ENCODE measurements at regions not wholly inside any gene's neighbourhood (a gene's known extent, or its start where the extent isn't known, plus 50 kb on each side); places are given as distances from the start of the nearest gene placed in this dataset.

- no peak for DNase-seq
Measured at GRCh38 chr4:104682311-104682710, 187.6 kb upstream of the CXXC4 start.

DNA sequence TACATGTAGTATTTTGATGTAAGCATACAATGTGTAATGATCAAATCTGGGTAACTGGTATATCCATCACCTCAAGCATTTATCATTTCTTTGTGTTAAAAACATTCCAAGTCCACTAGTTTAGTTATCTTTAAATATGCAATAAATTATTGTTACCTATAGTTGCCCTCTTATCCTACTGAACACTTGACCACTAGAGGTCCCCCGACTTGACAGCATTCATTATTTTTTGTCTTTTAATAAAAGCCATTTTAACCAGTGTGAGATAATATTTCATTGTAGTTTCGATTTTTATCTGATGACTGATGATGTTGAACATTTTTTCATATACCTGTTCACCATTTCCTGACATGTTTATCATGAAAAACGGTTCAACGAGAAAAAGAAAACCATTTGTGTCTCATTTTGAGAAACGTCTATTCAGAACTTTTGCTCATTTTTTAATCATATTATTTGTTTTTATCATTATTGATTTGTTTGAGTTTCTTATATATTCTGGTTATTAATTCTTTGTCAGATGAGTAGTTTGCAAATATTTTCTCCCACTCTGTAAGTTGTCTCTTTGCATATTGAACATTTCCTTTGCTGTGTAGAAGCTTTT, 199.0 kb upstream of the CXXC4 start:
- peak; percentile 15 for DNase-seq

GRCh38 chr4:104716584-104716983, 221.9 kb upstream of the CXXC4 start:
- DNase-seq = no peak

- no peak for DNase-seq
Measured at GRCh38 chr4:104719539-104720230, 225.0 kb upstream of the CXXC4 start.

DNA sequence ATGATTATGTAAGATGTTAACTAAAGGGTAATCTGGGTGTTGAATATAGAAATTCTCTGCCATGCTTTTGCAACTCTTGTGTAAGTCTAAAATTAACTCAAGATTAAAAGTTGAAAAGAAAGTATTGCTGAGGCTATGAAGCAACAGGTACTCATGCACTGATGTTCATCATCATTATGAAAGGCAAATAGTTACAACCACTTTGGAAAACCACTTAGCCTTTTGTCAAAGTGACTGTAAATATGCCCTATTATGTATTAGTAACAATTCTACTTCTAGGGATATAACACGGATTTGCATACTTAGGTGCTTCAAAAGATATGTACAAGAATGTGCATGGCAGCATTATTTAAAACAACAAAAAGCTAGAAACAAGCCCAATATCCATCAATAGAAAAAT, 227.8 kb upstream of the CXXC4 start:
- no peak for DNase-seq

GRCh38 chr4:104726002-104726401, 231.3 kb upstream of the CXXC4 start:
- no peak for DNase-seq

DNA sequence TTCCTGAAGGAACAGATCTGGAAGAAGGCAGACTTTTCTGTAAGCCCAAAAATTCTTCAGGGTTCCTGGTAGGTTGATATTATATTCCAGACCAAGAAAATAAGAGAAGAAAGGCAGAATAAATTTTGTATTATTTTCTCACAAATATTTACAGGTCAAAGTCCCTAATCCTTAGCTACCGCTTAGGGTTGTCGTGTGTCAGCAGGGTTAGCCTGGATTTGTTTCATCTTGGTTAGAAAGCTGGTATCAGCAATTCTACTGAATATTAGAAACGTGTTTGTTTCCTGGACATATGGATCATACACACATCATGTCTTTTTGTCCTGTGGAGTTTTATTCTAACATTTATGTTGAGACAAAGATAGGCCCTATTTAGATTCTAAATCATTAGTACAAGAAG, 232.9 kb upstream of the CXXC4 start:
- DNase-seq = no peak

DNA sequence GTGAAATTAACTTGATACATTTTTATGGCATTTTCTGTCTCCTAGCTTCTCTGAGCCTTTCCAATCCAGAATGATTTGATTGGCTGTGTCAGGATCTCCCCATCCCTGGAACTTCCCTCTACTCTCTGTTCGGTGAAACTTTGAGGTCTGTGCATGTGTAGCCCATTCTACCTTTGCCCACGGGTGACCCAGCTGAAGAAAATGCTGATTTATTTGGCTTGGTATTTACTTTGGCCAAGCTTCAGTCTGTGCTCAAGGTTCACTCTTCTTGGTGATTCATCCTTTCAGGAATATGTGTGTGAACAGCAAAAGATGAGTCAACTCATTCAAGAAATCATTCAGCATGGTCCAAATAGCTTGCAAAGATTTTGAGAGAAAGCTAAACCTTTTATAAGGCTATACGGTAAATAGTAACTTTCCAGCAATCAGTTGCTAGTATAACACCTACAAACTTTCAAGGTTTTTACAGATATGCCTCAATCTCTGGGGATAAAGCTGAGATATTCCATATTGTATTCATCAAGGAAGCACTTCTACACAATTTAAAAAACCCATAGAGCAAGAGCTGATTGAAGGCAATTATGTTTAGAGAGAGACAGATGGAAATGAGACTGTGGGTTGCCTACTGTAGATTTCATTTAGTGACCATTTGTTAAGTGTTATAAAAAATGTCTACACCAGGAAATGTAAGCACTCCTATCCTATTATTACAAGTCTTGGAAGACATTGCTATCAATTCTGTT, 233.9 kb upstream of the CXXC4 start:
- no peak for DNase-seq

DNA sequence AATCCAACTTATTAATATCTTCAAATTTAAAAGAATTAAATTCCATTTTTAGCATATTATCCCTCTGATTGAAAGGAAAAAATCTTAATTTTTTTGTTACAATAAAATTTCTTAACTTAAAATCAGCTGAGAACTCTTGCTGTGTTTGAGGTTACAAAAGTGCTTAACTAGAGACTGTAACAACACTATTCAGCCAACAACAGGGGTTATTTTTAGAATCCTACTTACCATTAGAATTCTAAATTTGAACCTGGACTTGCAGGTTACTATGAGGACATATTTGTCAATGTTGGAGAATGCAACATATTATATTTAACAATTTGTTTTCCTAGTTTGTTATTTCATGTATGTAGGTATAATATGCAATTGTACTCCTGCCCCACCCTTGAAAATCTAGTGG, 238.1 kb upstream of the CXXC4 start:
- DNase-seq = no peak

- no peak for DNase-seq
Measured at GRCh38 chr4:104735174-104735573, 240.5 kb upstream of the CXXC4 start.

GRCh38 chr4:104740161-104740560, 245.5 kb upstream of the CXXC4 start:
- no peak for DNase-seq

DNA sequence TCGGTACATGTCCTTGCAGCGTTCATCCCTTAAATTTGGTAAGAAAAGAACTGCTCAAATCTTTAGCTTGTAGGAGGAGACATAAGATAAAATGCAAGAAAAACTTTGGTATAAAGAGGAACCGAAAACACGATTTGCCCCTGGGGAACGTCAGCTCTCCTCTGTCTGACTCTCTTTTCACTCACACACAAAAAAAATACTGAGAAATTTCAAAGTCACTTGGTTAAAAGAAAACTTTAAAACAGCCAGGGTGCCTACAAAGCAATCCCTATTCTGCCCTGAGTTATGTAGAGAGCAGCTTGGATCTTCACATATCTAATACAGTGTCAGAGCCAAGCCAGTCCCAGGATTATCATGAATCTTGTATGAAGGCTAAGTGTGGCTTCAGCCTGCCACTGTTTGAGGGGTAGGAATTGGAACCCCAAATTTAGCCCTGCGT, 248.5 kb upstream of the CXXC4 start:
- DNase-seq = no peak

DNA sequence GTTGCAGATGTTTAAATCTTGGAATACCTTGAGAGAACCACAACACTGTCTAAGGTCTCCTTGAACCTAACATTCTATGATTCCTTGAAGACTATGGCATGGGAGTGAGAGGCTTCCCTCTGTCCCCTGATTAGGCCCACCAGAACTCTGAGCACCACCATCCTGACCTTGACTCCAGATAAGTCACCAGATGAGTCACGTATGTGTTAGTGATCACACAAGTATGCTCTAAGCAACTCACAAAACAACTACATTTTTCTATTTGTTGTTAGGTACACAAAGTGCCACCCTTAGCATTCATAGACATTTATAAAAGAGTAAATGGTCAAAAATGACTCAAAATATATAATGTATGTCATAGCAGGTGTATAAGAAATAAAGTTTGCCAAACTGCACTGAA, 252.9 kb upstream of the CXXC4 start:
- DNase-seq = no peak

GRCh38 chr4:104749062-104749461, 254.4 kb upstream of the CXXC4 start:
- no peak for DNase-seq

DNA sequence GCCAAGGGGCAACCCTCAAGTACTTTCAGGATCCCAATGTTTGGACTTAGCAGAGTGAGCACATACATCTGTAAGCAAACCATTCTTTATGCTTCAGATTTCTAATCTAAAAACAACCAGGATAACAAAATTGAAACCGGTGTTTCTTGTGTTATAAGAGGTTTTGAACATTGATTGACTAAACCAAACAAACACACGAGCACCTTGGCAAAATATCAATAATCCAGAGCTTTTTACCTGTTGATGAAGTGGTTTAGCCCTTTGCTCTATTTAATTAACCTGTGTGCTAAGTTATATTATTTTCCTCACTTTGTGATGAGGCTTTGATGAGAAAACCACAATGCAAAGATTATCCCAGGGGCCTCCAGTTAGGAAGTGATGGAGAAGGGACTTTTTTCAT, 255.3 kb upstream of the CXXC4 start:
- no peak for DNase-seq

DNA sequence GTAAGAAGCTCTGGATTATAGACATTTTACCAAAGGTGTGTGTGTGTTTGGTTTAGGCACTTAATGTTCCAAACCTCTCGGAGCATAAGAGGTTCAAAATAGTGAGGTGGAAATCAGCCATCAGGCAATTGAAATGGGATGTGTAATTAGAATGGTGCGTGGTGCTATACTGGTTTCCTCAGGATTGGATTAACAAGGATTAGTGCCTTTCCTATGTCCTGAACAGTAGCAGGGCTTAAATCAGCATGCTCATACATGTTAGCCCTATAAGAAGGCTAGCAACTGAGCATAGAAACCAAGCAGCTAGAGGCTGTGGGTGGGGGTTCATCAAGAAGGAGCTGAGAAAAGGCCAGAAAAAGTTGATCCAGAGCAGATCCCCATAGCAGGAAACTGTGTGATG, 256.8 kb upstream of the CXXC4 start:
- DNase-seq = no peak

DNA sequence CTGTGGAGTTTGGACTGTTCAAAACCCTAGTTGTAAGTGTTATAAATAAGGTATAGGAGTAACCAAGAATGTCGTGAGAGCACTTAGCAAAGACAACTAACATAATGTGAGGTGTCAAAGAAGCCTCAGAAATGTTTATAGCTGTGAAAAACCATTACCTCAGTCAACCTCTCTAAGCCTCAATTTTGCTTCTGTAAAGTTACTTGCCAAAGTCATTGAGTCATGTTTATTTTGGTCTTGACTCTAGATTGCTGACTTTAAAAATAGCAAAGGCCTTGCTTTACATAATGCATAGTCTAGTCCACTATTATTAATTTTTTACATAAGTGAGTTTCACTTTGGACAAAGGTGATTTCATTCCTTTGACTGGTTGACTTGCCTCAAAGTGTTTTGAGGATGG, 257.6 kb upstream of the CXXC4 start:
- no peak for DNase-seq

DNA sequence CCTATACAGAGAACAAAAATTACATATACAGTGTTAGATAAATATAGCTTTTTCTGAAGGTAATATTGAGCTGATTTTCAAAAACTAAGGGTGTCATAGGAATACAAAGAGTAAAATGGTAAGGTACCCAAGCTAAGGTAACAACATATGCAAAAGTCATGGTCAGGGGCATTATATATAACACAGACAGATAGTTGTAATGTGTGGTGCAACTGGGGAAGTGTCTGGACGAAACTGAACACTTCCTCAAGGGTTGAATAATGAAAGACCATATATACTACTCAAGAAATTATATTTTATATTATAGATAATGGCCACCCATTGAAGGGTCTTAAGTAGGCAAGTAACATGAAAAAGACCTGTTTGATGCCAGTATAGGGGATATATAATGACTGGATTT, 262.1 kb upstream of the CXXC4 start:
- no peak for DNase-seq

DNA sequence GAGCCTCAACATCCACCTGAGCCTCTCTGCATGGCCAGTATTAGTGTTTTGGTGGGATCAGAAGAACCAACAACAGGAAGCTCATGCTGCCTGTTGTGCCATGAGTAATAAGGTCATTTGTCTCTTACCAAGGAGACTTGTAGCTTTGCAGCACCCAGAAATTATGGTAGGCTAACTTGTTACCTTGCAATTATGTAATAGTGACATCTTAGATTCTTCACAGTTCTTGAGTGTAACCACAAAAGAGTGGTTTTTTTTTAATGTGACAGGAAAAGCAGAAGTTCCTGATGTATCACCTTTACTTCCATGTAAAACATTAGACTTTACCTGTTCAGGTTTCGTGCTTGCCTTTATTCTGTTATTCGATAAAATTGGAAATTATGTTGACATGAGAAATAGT, 263.9 kb upstream of the CXXC4 start:
- DNase-seq = no peak

- DNase-seq = no peak
Measured at GRCh38 chr4:104763554-104764222, 269.0 kb upstream of the CXXC4 start.

DNA sequence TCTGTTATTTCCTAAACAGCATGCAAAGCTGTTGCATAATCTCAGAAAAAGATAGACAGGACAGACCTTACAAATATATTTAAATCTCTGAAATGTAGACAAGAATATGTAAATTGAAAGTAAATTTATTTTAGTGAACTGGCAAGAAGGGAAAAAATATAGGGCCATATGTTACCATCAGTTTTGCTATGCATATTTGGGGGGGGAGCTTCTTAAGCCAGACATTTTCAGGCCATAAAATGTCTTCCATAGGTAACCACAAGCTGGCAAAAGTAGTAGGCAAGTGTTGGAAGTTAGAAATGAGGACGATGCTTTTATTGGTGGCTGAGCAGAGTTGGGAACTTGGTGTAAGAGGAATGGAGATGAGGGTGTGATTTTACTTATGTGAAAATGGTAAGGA, 272.0 kb upstream of the CXXC4 start:
- no peak for DNase-seq

GRCh38 chr4:104772849-104773248, 278.2 kb upstream of the CXXC4 start:
- DNase-seq = peak; percentile 8

GRCh38 chr4:104795264-104795939, 300.7 kb upstream of the CXXC4 start:
- no peak for DNase-seq
